ENCODE measurements at regions not wholly inside any gene's neighbourhood (a gene's known extent, or its start where the extent isn't known, plus 50 kb on each side); places are given as distances from the start of the nearest gene placed in this dataset.
A peak's percentile ranks its signal among the peaks of the same experiment; 100 is the strongest.

DNA sequence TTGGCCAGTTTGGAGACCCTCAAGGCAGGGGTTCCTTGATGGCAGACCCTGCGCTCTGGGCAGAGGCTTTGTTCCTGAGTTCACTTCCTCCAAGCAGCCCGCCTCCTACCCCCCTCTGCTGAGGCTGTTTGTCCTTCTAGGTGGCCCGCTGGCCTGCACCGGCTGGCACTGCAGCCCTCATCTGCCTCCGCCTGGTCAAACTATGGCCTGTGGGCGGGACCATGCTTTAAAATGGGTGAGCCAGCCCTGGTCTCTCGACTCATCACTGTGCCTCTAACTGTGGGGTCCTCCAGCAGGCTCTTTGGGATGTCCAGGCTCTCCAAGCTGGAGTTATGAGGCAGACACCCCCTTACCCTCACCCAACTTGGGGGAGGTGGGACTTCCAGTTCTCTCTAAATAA lies 78.9 kb upstream of the SLC22A11 start:
- Histone ChIP-seq H3K4me3 (ENCODE audit: low read depth in 2 of 2, low read length in 2 of 2) (no peak overlapping the region), H3K4me1 (ENCODE audit: control insufficient read depth, insufficient read depth, low read length) (no peaks in the 10 kb centered on the region), H3K27ac (ENCODE audit: low read length) (no peak overlapping the region), H3K36me3 (ENCODE audit: control insufficient read depth, insufficient read depth, low read length) (no peaks in the 10 kb centered on the region), H3K27me3 (ENCODE audit: control insufficient read depth, insufficient read depth, low read length) (peaks cover 16% of the 10 kb centered on the region), H3K9me3 (ENCODE audit: control insufficient read depth, insufficient read depth, low read depth, low read length) (no peaks in the 10 kb centered on the region)
- in situ Hi-C loops (cut with HindIII; ENCODE audit: low pct_unique_long_range_greater_than_20kb, low sequenced_read_pairs): no loop called here
- TF ChIP-seq, protein P1, sequence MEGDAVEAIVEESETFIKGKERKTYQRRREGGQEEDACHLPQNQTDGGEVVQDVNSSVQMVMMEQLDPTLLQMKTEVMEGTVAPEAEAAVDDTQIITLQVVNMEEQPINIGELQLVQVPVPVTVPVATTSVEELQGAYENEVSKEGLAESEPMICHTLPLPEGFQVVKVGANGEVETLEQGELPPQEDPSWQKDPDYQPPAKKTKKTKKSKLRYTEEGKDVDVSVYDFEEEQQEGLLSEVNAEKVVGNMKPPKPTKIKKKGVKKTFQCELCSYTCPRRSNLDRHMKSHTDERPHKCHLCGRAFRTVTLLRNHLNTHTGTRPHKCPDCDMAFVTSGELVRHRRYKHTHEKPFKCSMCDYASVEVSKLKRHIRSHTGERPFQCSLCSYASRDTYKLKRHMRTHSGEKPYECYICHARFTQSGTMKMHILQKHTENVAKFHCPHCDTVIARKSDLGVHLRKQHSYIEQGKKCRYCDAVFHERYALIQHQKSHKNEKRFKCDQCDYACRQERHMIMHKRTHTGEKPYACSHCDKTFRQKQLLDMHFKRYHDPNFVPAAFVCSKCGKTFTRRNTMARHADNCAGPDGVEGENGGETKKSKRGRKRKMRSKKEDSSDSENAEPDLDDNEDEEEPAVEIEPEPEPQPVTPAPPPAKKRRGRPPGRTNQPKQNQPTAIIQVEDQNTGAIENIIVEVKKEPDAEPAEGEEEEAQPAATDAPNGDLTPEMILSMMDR (IDR thresholded peaks at IDR 0.05): no peak
- no peak for TF ChIP-seq SIN3A (IDR thresholded peaks at IDR 0.05; ENCODE audit: borderline replicate concordance, insufficient read depth, low read depth, low read length)
- TF ChIP-seq TCF7L2 (IDR thresholded peaks at IDR 0.05; ENCODE audit: low read depth, low read length): no peak
- TF ChIP-seq, protein P2, sequence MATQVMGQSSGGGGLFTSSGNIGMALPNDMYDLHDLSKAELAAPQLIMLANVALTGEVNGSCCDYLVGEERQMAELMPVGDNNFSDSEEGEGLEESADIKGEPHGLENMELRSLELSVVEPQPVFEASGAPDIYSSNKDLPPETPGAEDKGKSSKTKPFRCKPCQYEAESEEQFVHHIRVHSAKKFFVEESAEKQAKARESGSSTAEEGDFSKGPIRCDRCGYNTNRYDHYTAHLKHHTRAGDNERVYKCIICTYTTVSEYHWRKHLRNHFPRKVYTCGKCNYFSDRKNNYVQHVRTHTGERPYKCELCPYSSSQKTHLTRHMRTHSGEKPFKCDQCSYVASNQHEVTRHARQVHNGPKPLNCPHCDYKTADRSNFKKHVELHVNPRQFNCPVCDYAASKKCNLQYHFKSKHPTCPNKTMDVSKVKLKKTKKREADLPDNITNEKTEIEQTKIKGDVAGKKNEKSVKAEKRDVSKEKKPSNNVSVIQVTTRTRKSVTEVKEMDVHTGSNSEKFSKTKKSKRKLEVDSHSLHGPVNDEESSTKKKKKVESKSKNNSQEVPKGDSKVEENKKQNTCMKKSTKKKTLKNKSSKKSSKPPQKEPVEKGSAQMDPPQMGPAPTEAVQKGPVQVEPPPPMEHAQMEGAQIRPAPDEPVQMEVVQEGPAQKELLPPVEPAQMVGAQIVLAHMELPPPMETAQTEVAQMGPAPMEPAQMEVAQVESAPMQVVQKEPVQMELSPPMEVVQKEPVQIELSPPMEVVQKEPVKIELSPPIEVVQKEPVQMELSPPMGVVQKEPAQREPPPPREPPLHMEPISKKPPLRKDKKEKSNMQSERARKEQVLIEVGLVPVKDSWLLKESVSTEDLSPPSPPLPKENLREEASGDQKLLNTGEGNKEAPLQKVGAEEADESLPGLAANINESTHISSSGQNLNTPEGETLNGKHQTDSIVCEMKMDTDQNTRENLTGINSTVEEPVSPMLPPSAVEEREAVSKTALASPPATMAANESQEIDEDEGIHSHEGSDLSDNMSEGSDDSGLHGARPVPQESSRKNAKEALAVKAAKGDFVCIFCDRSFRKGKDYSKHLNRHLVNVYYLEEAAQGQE (IDR thresholded peaks at IDR 0.05; ENCODE audit: insufficient read depth in 1 of 2, low read depth in 2 of 2, low read length in 1 of 2): no peak
- no peak for TF ChIP-seq POLR2AphosphoS5 (IDR thresholded peaks at IDR 0.05; ENCODE audit: low read depth, low read length)
- ATAC-seq (peak; percentile 48; the same call in 1 of the 2 replicates), DNase-seq (ENCODE audit: low read depth, low spot score) (no peak)
- ChIA-PET POLR2A (no interaction called here), CTCF (no interaction called here)
- BruUV-seq (replicated peaks): no TSS peak
- intact Hi-C loops (cut with micrococcal nuclease; ENCODE audit: unreplicated experiment): no loop called here

DNA sequence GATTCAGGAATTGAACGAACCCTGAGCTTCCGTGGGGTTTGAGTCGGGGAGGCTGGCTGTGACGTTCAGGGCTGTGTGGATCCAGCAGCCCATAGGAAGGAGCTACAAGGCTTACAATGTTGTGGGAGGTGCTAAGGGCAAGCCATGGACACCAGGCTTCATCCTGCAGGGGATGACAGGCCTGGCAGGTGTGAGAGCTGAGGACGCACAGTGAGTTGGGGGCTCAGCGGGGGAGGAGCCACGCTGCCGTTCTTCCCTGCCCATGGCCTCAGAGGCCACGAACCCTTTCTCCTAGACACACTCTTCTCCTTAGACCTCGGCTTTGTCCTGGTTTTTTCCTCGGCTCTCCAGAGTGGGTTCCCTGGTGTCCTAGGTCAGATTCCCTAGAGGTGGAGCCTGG lies 78.1 kb upstream of the SLC22A11 start:
- H3K27me3 ChIP-seq (ENCODE audit: control insufficient read depth, insufficient read depth, low read length): peaks cover 19% of the 10 kb centered on the region
- POLR2A ChIA-PET: no interaction called here
- H3K27ac ChIP-seq (ENCODE audit: low read length): no peak overlapping the region
- H3K9me3 ChIP-seq (ENCODE audit: control insufficient read depth, insufficient read depth, low read depth, low read length): no peaks in the 10 kb centered on the region
- intact Hi-C loops (cut with micrococcal nuclease; ENCODE audit: unreplicated experiment): no loop called here
- TF ChIP-seq, protein P2 (IDR thresholded peaks at IDR 0.05; ENCODE audit: insufficient read depth in 1 of 2, low read depth in 2 of 2, low read length in 1 of 2): no peak
- no peak for TF ChIP-seq SIN3A (IDR thresholded peaks at IDR 0.05; ENCODE audit: borderline replicate concordance, insufficient read depth, low read depth, low read length)
- no peak for TF ChIP-seq TCF7L2 (IDR thresholded peaks at IDR 0.05; ENCODE audit: low read depth, low read length)
- TF ChIP-seq, protein P1 (IDR thresholded peaks at IDR 0.05): no peak
- TF ChIP-seq POLR2AphosphoS5 (IDR thresholded peaks at IDR 0.05; ENCODE audit: low read depth, low read length): no peak
- no peaks in the 10 kb centered on the region for H3K36me3 ChIP-seq (ENCODE audit: control insufficient read depth, insufficient read depth, low read length)
- ATAC-seq (no peak), DNase-seq (ENCODE audit: low read depth, low spot score) (no peak)
- no peaks in the 10 kb centered on the region for H3K4me1 ChIP-seq (ENCODE audit: control insufficient read depth, insufficient read depth, low read length)
- no peak overlapping the region for H3K4me3 ChIP-seq (ENCODE audit: low read depth in 2 of 2, low read length in 2 of 2)
- no TSS peak for BruUV-seq (replicated peaks)
- CTCF ChIA-PET: interaction anchor here (0.5 kb wide), 1 partner anchor 225 kb away, joined by 5 read pairs; no protein-coding TSS in a partner anchor
- in situ Hi-C loops (cut with HindIII; ENCODE audit: low pct_unique_long_range_greater_than_20kb, low sequenced_read_pairs): no loop called here
